GM12878 (cell line): ENCODE measurements at regions not wholly inside any gene's neighbourhood (a gene's known extent, or its start where the extent isn't known, plus 50 kb on each side); places are given as distances from the start of the nearest gene placed in this dataset.

Experiments used
- ATAC-seq: fragments of 200-7000 bp; cut with Tn5 transposase; 3 replicates; pipeline ENCODE4 v1.9.1; 2020; ENCODE audit warnings: mild to moderate bottlenecking, moderate library complexity
- BruUV-seq: library from RNA; stranded (reverse); fragments of 400-500 nt; replicated peaks from 2 replicates; lab custom pipeline; 2021; lab: Mats Ljungman, UMichigan
- CTCF ChIA-PET: fragments of 300-600 bp; sonication (Branson Sonifier 250); formaldehyde crosslinking; extraction: SDS; loops from one replicate; lab custom pipeline; 2021; ENCODE audit warnings: inconsistent platforms; lab: Yijun Ruan, JAX
- POLR2A ChIA-PET: fragments of 350-600 bp; formaldehyde crosslinking; extraction: SDS; loops from one replicate; lab custom pipeline; 2021; ENCODE audit warnings: inconsistent platforms; lab: Charles Lee
- RAD21 ChIA-PET: fragments of 300-600 bp; sonication (Branson Sonifier 250); formaldehyde crosslinking; loops from one replicate; lab custom pipeline; 2023; ENCODE audit warnings: antibody characterized with exemption; ENCODE audit not compliant: unreplicated experiment; lab: Charles Lee
- SMC1A ChIA-PET: fragments of 300-600 bp; sonication (Branson Sonifier 250); formaldehyde crosslinking; loops from one replicate; lab custom pipeline; 2023; ENCODE audit not compliant: unreplicated experiment, uncharacterized antibody; lab: Charles Lee
- DNase-seq: peaks from one replicate; pipeline ENCODE4 v3.0.0-alpha.2; 2011; ENCODE audit warnings: low read depth, low spot score
- FAIRE-seq: peaks from 3 replicates; lab custom pipeline; 2011; peaks lifted over from hg19 to GRCh38; lab: Jason Lieb, UNC
- H2AFZ ChIP-seq: 2 replicates; pipeline ENCODE4 v1.6.0; 2011; ENCODE audit warnings: low read depth, low read length, control low read depth; ENCODE audit not compliant: control insufficient read depth
- H3K27ac ChIP-seq: 2 replicates; pipeline ENCODE4 v1.5.1; 2011; ENCODE audit warnings: control low read depth; ENCODE audit not compliant: control insufficient read depth, insufficient read depth
- H3K27me3 ChIP-seq, 2 experiments: replicated peaks in 1 of 2; 2 replicates each; pipeline versions ENCODE4 v1.6.0 to v1.6.1; 2011; ENCODE audit warnings: low read length in 1 of 2; ENCODE audit not compliant: control insufficient read depth in 2 of 2, insufficient read depth in 2 of 2
- H3K36me3 ChIP-seq, 2 experiments: 2 replicates each; pipeline ENCODE4 v1.5.1; 2011; ENCODE audit warnings: low read length in 1 of 2; ENCODE audit not compliant: control insufficient read depth in 2 of 2, insufficient read depth in 2 of 2
- H3K4me1 ChIP-seq: 2 replicates; pipeline ENCODE4 v1.6.1; 2011; ENCODE audit warnings: mild to moderate bottlenecking, low read length, moderate library complexity, mixed read lengths; ENCODE audit not compliant: control insufficient read depth, insufficient read depth
- H3K4me2 ChIP-seq: 2 replicates; pipeline ENCODE4 v1.6.0; 2011; ENCODE audit warnings: control low read depth; ENCODE audit not compliant: control insufficient read depth, insufficient read depth
- H3K4me3 ChIP-seq: fragments of 200-600 bp; sonication (generic); 2 replicates; pipeline ENCODE4 v1.5.1; 2016
- H3K79me2 ChIP-seq: 2 replicates; pipeline ENCODE4 v1.6.0; 2011; ENCODE audit warnings: low read length; ENCODE audit not compliant: control insufficient read depth, insufficient read depth
- H3K9ac ChIP-seq: 2 replicates; pipeline ENCODE4 v1.8.0; 2011; ENCODE audit warnings: low read length, control low read depth, mixed read lengths; ENCODE audit not compliant: control insufficient read depth, insufficient read depth
- H3K9me3 ChIP-seq: replicated peaks from 3 replicates; pipeline ENCODE4 v1.5.1; 2011; ENCODE audit warnings: mild to moderate bottlenecking, low read length; ENCODE audit not compliant: control insufficient read depth, insufficient read depth
- H4K20me1 ChIP-seq: 2 replicates; pipeline ENCODE4 v1.6.0; 2011; ENCODE audit not compliant: control insufficient read depth, insufficient read depth
- CBFB ChIP-seq: IDR thresholded peaks from 2 replicates; pipeline ENCODE4 v1.6.1; 2016; ENCODE audit warnings: antibody characterized with exemption, low read depth
- CHD2 ChIP-seq: IDR thresholded peaks from 2 replicates; pipeline ENCODE4 v1.6.1; 2011; ENCODE audit warnings: low read depth, low read length, improper control_type of control experiment, borderline replicate concordance
- FOXK2 ChIP-seq: fragments of 450-650 bp; IDR thresholded peaks from 2 replicates; pipeline ENCODE4 v1.6.1; 2017; ENCODE audit warnings: mild to moderate bottlenecking, moderate library complexity
- GATAD2B ChIP-seq: fragments of 450-650 bp; conservative IDR thresholded peaks from 2 replicates; pipeline ENCODE4 v1.6.1; 2017; ENCODE audit warnings: low read depth, mild to moderate bottlenecking, moderate library complexity
- HCFC1 ChIP-seq: fragments of 150-350 bp; IDR thresholded peaks from 2 replicates; pipeline ENCODE4 v1.6.1; 2014; ENCODE audit warnings: low read length
- HDAC2 ChIP-seq: fragments of 200-600 bp; sonication (generic); IDR thresholded peaks from 2 replicates; pipeline ENCODE4 v1.6.1; 2017
- HSF1 ChIP-seq: fragments of 150-350 bp; IDR thresholded peaks from 2 replicates; pipeline ENCODE4 v1.6.1; 2014; ENCODE audit warnings: mild to moderate bottlenecking, low read depth, low read length
- MXI1 ChIP-seq: fragments of 150-350 bp; IDR thresholded peaks from 2 replicates; pipeline ENCODE4 v1.6.1; 2011; ENCODE audit warnings: low read depth, mild to moderate bottlenecking, inconsistent platforms, low read length, improper control_type of control experiment
- POLR2AphosphoS2 ChIP-seq: IDR thresholded peaks from 2 replicates; pipeline ENCODE4 v1.6.1; 2011; ENCODE audit warnings: low read depth, mild to moderate bottlenecking, low read length, improper control_type of control experiment, moderate library complexity
- POU2F2 ChIP-seq: IDR thresholded peaks from 3 replicates; pipeline ENCODE4 v1.6.1; 2011; ENCODE audit warnings: low read depth, mild to moderate bottlenecking, low read length, borderline replicate concordance
- RAD21 ChIP-seq: IDR thresholded peaks from 2 replicates; pipeline ENCODE4 v1.6.1; 2011; ENCODE audit warnings: mild to moderate bottlenecking, low read depth, low read length, moderate library complexity; ENCODE audit not compliant: insufficient read depth
- RFX5 ChIP-seq: IDR thresholded peaks from 2 replicates; pipeline ENCODE4 v1.6.1; 2011; ENCODE audit warnings: low read depth, low read length, improper control_type of control experiment
- SMC3 ChIP-seq: IDR thresholded peaks from 2 replicates; pipeline ENCODE4 v1.6.1; 2011; ENCODE audit warnings: low read length, improper control_type of control experiment, borderline replicate concordance
- SRF ChIP-seq, 2 experiments: IDR thresholded peaks; 2 replicates each; pipeline ENCODE4 v1.6.1; 2011; ENCODE audit warnings: low read depth in 2 of 2, low read length in 2 of 2, mild to moderate bottlenecking in 1 of 2, moderate library complexity in 1 of 2
- WGBS: methylation state at CpG from one replicate; pipeline ENCODE4 v1.1.6; 2016; ENCODE audit warnings: low lambda C conversion rate; ENCODE audit not compliant: insufficient replicate concordance, insufficient coverage; ENCODE audit errors: missing lambda C conversion rate; 5-methylcytosine and 5-hydroxymethylcytosine counted together
- in situ Hi-C: fragments of 300-500 bp; cut with MboI; formaldehyde crosslinking; loops from 9 replicates; pipeline ENCODE4 v1.14.3; 2018; ENCODE audit warnings: mixed read lengths
- intact Hi-C: fragments of 100-400 bp; cut with micrococcal nuclease; formaldehyde crosslinking; loops from one replicate; pipeline ENCODE4 v1.14.2; 2022; ENCODE audit not compliant: unreplicated experiment

GRCh38 chr14:42140831-42141279, 534.2 kb downstream of the LRFN5 start:
- Histone ChIP-seq H3K27me3 (no peaks in the 10 kb centered on the region), H3K4me1 (no peaks in the 10 kb centered on the region)
- ChIA-PET RAD21 (no interaction called here), SMC1A (no interaction called here)
- TF ChIP-seq POU2F2 (no peak), CBFB (no peak), HDAC2 (no peak), POLR2AphosphoS2 (no peak), GATAD2B (no peak), SRF (IDR thresholded peaks at IDR 0.05; ENCODE audit: low read depth in 2 of 2, low read length in 2 of 2) (no peak), HSF1 (no peak), RFX5 (no peak), MXI1 (no peak), FOXK2 (no peak), HCFC1 (no peak), CHD2 (no peak), RAD21 (no peak), SMC3 (no peak)
- TF ChIP-seq, all 136 proteins: peak for 0
- intact Hi-C loops, result no loop called here
- BruUV-seq, result no TSS peak
- ChIA-PET POLR2A (no interaction called here), CTCF (interaction anchor here (0.9 kb wide), 1 partner anchor 45 kb away, joined by 3 read pairs; no protein-coding TSS in a partner anchor)
- in situ Hi-C loops, result no loop called here
- Histone ChIP-seq H3K4me3 (no peak overlapping the region), H3K9me3 (no peaks in the 10 kb centered on the region), H3K36me3 (no peaks in the 10 kb centered on the region), H4K20me1 (no peaks in the 10 kb centered on the region), H3K79me2 (no peaks in the 10 kb centered on the region), H3K9ac (no peak overlapping the region), H2AFZ (no peak overlapping the region), H3K4me2 (no peak overlapping the region), H3K27ac (no peak overlapping the region)
- DNase-seq (no peak), FAIRE-seq (no peak), ATAC-seq (no peak)
- 33% methylated on average over 1 of the region's 1 CpG for WGBS
